DND-41 (cell line): ENCODE measurements at regions not wholly inside any gene's neighbourhood (a gene's known extent, or its start where the extent isn't known, plus 50 kb on each side); places are given as distances from the start of the nearest gene placed in this dataset.

Experiments
- ATAC-seq: fragments of 200-7000 bp; cut with Tn5 transposase; 3 replicates; pipeline ENCODE4 v1.9.1; 2021; ENCODE audit warnings: low read depth; ENCODE audit not compliant: insufficient read depth
- DNase-seq: peaks from one replicate; pipeline ENCODE4 v3.0.0-alpha.2; 2020
- H2AFZ ChIP-seq: 2 replicates; pipeline ENCODE4 v1.6.0; 2012; ENCODE audit warnings: low read depth, low read length
- H3K27ac ChIP-seq: 2 replicates; pipeline ENCODE4 v1.5.1; 2012; ENCODE audit warnings: low read length, inconsistent platforms
- H3K27me3 ChIP-seq: fragments of 200-600 bp; sonication (generic); 2 replicates; pipeline ENCODE4 v1.6.0; 2012; ENCODE audit warnings: low read length, mild to moderate bottlenecking, inconsistent platforms; ENCODE audit not compliant: insufficient read depth, poor library complexity
- H3K36me3 ChIP-seq: 2 replicates; pipeline ENCODE4 v1.5.1; 2012; ENCODE audit warnings: low read length, inconsistent platforms; ENCODE audit not compliant: insufficient read depth
- H3K4me1 ChIP-seq: 2 replicates; pipeline ENCODE4 v1.5.1; 2012; ENCODE audit warnings: mild to moderate bottlenecking, low read length; ENCODE audit not compliant: insufficient read depth
- H3K4me2 ChIP-seq: 2 replicates; pipeline ENCODE4 v1.6.0; 2012; ENCODE audit warnings: mild to moderate bottlenecking, moderate library complexity, low read length, inconsistent platforms; ENCODE audit not compliant: insufficient read depth
- H3K4me3 ChIP-seq, 2 experiments: fragments of 200-600 bp in 1 of 2; shearing (Covaris generic) in 1 of 2; 2 replicates each; pipeline ENCODE4 v1.5.1; 2012 to 2016; ENCODE audit warnings: inconsistent platforms in 2 of 2, low read length in 2 of 2, mild to moderate bottlenecking in 2 of 2, low read depth in 1 of 2, moderate library complexity in 1 of 2
- H3K79me2 ChIP-seq: 2 replicates; pipeline ENCODE4 v1.6.0; 2012; ENCODE audit warnings: low read length, inconsistent platforms; ENCODE audit not compliant: insufficient read depth
- H3K9ac ChIP-seq: 2 replicates; pipeline ENCODE4 v1.6.0; 2012; ENCODE audit warnings: low read depth, mild to moderate bottlenecking, inconsistent platforms, low read length, moderate library complexity
- H3K9me3 ChIP-seq: 2 replicates; pipeline ENCODE4 v1.5.1; 2012; ENCODE audit warnings: low read length, moderate library complexity, mild to moderate bottlenecking, inconsistent platforms; ENCODE audit not compliant: insufficient read depth, severe bottlenecking
- H4K20me1 ChIP-seq: 2 replicates; pipeline ENCODE4 v1.6.0; 2012; ENCODE audit warnings: low read length; ENCODE audit not compliant: insufficient read depth
- EZH2 ChIP-seq: IDR thresholded peaks from 3 replicates; pipeline ENCODE4 v1.6.1; 2012; ENCODE audit warnings: borderline replicate concordance, low read depth, mild to moderate bottlenecking, moderate library complexity, low read length, inconsistent platforms; ENCODE audit not compliant: severe bottlenecking
- TF ChIP-seq, protein P1 (sequence below): IDR thresholded peaks from 2 replicates; pipeline ENCODE4 v1.5.1; 2012; ENCODE audit warnings: borderline replicate concordance, low read length, moderate library complexity, mild to moderate bottlenecking; ENCODE audit not compliant: poor library complexity, severe bottlenecking; ENCODE audit errors: extremely low read depth

DNA sequence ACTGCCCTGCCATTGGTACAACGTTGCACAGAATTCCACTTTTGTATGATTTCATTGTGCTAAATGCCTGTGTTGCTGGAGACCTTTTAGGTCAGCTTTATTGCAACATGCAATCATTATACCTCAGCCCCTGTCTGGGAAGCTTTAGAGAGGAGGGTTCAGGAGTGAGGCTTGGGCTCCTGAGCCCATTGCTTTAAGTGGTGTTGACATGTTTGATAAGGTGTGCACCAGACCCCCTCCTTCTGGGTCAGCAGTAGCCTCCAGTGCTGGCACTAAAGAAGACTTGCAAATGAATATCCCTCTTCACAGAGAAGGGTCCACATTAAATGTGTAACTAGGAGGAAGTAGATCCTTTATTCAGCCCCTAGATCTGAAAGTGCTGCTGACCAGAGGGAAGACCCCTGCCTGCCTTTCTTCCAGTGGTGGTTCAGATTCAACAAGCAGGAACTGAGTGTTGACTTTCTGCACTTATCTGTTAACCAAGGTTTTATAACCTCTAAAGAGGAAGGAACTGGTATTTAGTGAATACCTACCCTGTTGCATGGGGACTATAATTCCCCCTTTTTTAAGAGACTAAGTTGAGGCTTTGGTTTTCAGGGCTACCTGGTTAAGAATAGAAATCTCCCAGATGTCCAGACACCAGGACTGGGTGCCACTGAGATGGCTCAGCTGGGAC lies 369.4 kb upstream of the IGFBP3 start:
- no peaks in the 10 kb centered on the region for H3K79me2 ChIP-seq
- H3K36me3 ChIP-seq: no peaks in the 10 kb centered on the region
- H4K20me1 ChIP-seq: no peaks in the 10 kb centered on the region
- no peak overlapping the region for H3K4me2 ChIP-seq
- no peaks in the 10 kb centered on the region for H3K9me3 ChIP-seq
- no peaks in the 10 kb centered on the region for H3K27me3 ChIP-seq
- TF ChIP-seq, protein P1, sequence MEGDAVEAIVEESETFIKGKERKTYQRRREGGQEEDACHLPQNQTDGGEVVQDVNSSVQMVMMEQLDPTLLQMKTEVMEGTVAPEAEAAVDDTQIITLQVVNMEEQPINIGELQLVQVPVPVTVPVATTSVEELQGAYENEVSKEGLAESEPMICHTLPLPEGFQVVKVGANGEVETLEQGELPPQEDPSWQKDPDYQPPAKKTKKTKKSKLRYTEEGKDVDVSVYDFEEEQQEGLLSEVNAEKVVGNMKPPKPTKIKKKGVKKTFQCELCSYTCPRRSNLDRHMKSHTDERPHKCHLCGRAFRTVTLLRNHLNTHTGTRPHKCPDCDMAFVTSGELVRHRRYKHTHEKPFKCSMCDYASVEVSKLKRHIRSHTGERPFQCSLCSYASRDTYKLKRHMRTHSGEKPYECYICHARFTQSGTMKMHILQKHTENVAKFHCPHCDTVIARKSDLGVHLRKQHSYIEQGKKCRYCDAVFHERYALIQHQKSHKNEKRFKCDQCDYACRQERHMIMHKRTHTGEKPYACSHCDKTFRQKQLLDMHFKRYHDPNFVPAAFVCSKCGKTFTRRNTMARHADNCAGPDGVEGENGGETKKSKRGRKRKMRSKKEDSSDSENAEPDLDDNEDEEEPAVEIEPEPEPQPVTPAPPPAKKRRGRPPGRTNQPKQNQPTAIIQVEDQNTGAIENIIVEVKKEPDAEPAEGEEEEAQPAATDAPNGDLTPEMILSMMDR: no peak
- no peak for TF ChIP-seq EZH2
- no peak overlapping the region for H3K9ac ChIP-seq
- H3K4me3 ChIP-seq: no peak overlapping the region
- ATAC-seq (no peak), DNase-seq (no peak)
- H2AFZ ChIP-seq: no peak overlapping the region
- no peaks in the 10 kb centered on the region for H3K4me1 ChIP-seq
- no peak overlapping the region for H3K27ac ChIP-seq

DNA sequence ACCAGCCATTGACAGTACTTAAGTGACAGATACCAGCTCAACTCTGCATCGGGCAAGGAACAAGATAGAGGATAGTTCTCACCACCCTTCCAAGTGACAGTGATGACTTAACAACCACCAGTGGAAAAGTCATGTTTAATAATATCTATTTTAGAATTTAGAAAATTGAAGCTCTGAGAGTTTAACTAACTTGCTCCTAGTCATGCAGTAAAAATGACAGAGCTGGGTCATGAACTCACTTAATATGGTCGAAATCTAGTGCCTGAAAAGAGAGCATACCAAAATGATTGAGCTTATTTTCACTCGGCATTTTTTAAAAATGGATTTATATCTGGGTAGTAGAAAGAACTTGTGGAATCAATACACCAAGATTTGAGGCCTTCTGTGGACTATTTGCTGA lies 367.8 kb upstream of the IGFBP3 start:
- no peak overlapping the region for H3K9ac ChIP-seq
- no peak overlapping the region for H3K4me3 ChIP-seq
- no peak overlapping the region for H3K4me2 ChIP-seq
- no peak overlapping the region for H3K27ac ChIP-seq
- H4K20me1 ChIP-seq: no peaks in the 10 kb centered on the region
- H3K4me1 ChIP-seq: no peaks in the 10 kb centered on the region
- no peaks in the 10 kb centered on the region for H3K36me3 ChIP-seq
- no peaks in the 10 kb centered on the region for H3K79me2 ChIP-seq
- TF ChIP-seq EZH2: no peak
- TF ChIP-seq, protein P1: no peak
- H3K9me3 ChIP-seq: no peaks in the 10 kb centered on the region
- DNase-seq: no peak
- H2AFZ ChIP-seq: no peak overlapping the region
- ATAC-seq: no peak
- H3K27me3 ChIP-seq: no peaks in the 10 kb centered on the region

- TF ChIP-seq, protein P1: no peak
- no peak for TF ChIP-seq EZH2
- H2AFZ ChIP-seq: no peak overlapping the region
- H3K9ac ChIP-seq: no peak overlapping the region
- H3K4me3 ChIP-seq: no peak overlapping the region
- DNase-seq: no peak
- H3K4me2 ChIP-seq: no peak overlapping the region
- ATAC-seq: no peak
- no peaks in the 10 kb centered on the region for H3K9me3 ChIP-seq
- no peaks in the 10 kb centered on the region for H4K20me1 ChIP-seq
- H3K79me2 ChIP-seq: no peaks in the 10 kb centered on the region
- no peaks in the 10 kb centered on the region for H3K27me3 ChIP-seq
- H3K36me3 ChIP-seq: no peaks in the 10 kb centered on the region
- H3K4me1 ChIP-seq: no peaks in the 10 kb centered on the region
- H3K27ac ChIP-seq: no peak overlapping the region
Measured at GRCh38 chr7:46288010-46288409, 366.9 kb upstream of the IGFBP3 start.
